Stimulated activated CD8-positive, alpha-beta memory T cell treated with anti-CD3 and anti-CD28 coated beads, Interleukin-7, amount 100 ng/mL, for 1 hour (primary cell): ENCODE measurements at regions not wholly inside any gene's neighbourhood (a gene's known extent, or its start where the extent isn't known, plus 50 kb on each side); places are given as distances from the start of the nearest gene placed in this dataset.

Experiments used
- DNase-seq, 2 donors: peaks; one replicate each; pipeline ENCODE4 v3.0.0-alpha.2; 2020; ENCODE audit warnings: low read depth in 2 of 2

- DNase-seq = no peak
Measured at GRCh38 chr18:39549144-39549543, 1983.5 kb upstream of the CELF4 start.

- no peak for DNase-seq
Measured at GRCh38 chr18:39531659-39532058, 1966.1 kb upstream of the CELF4 start.

GRCh38 chr18:39529358-39529757 lies 1963.8 kb upstream of the CELF4 start:
- no peak for DNase-seq

- no peak for DNase-seq
Measured at GRCh38 chr18:39527465-39527864, 1961.9 kb upstream of the CELF4 start.

GRCh38 chr18:39524370-39524769 lies 1958.8 kb upstream of the CELF4 start:
- no peak for DNase-seq

- DNase-seq = no peak
Measured at GRCh38 chr18:39523281-39523680, 1957.7 kb upstream of the CELF4 start.

- DNase-seq = no peak
Measured at GRCh38 chr18:39521164-39521563, 1955.6 kb upstream of the CELF4 start.

- DNase-seq = no peak
Measured at GRCh38 chr18:39519741-39520140, 1954.1 kb upstream of the CELF4 start.

GRCh38 chr18:39515299-39515698 lies 1949.7 kb upstream of the CELF4 start:
- DNase-seq = no peak

- DNase-seq = no peak
Measured at GRCh38 chr18:39513186-39513585, 1947.6 kb upstream of the CELF4 start.

GRCh38 chr18:39506581-39507330 lies 1941.2 kb upstream of the CELF4 start:
- DNase-seq = no peak

GRCh38 chr18:39500306-39500705 lies 1934.7 kb upstream of the CELF4 start:
- no peak for DNase-seq

GRCh38 chr18:39497821-39498220 lies 1932.2 kb upstream of the CELF4 start:
- no peak for DNase-seq

GRCh38 chr18:39496986-39497385 lies 1931.4 kb upstream of the CELF4 start:
- DNase-seq = no peak

GRCh38 chr18:39494211-39494896 lies 1928.8 kb upstream of the CELF4 start:
- no peak for DNase-seq

- no peak for DNase-seq
Measured at GRCh38 chr18:39491408-39491807, 1925.8 kb upstream of the CELF4 start.

GRCh38 chr18:39489431-39489830 lies 1923.8 kb upstream of the CELF4 start:
- no peak for DNase-seq

GRCh38 chr18:39487932-39488331 lies 1922.3 kb upstream of the CELF4 start:
- no peak for DNase-seq

GRCh38 chr18:39486268-39486667 lies 1920.7 kb upstream of the CELF4 start:
- no peak for DNase-seq

- DNase-seq = no peak
Measured at GRCh38 chr18:39485696-39486095, 1920.1 kb upstream of the CELF4 start.

- DNase-seq = no peak
Measured at GRCh38 chr18:39481281-39481680, 1915.7 kb upstream of the CELF4 start.

- DNase-seq = no peak
Measured at GRCh38 chr18:39480494-39481195, 1915.0 kb upstream of the CELF4 start.

GRCh38 chr18:39464006-39464405 lies 1898.4 kb upstream of the CELF4 start:
- DNase-seq = no peak
